ENCODE measurements at regions not wholly inside any gene's neighbourhood (a gene's known extent, or its start where the extent isn't known, plus 50 kb on each side); places are given as distances from the start of the nearest gene placed in this dataset.

DNA sequence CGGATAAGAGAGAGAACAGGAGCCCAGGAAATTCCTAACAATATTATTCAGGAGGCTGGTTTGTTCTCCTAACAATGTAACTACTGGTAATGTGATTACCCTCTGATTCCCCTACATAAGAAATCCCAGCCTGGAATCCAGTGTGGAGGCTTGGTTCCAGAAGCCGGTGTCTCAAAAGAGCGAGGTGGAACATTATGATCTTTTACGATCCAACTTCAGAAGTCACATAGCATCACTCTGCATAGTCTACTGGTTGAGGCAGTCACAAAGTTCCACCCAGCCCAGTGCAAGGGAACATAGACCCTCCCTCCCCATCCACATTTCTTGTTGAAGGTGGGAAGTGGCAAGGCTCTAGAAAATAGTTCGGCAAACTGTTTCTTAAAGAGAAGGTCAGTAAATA, 81.6 kb upstream of the GALNT15 start:
- Histone ChIP-seq H3K9ac (replicated peaks; ENCODE audit: extremely low read depth, insufficient read depth, low read length) (no peak overlapping the region), H3K9me3 (replicated peaks; ENCODE audit: control insufficient read depth, insufficient read depth, low read length) (no peaks in the 10 kb centered on the region), H3K9me1 (replicated peaks; ENCODE audit: control insufficient read depth, extremely low read depth, insufficient read depth, low read length) (no peaks in the 10 kb centered on the region), H3K4me2 (ENCODE audit: insufficient read depth, low read length) (no peak overlapping the region), H3K36me3 (ENCODE audit: control insufficient read depth in 2 of 2, extremely low read depth in 1 of 2, insufficient read depth in 2 of 2, low read length in 2 of 2) (no peaks in the 10 kb centered on the region), H3K79me2 (ENCODE audit: control insufficient read depth, insufficient read depth, low read length) (no peaks in the 10 kb centered on the region), H3K4me1 (ENCODE audit: control insufficient read depth, extremely low read depth, insufficient read depth, low read length) (peaks cover 9% of the 10 kb centered on the region), H3K27ac (ENCODE audit: insufficient read depth, low read depth, low read length) (no peak overlapping the region), H3K27me3 (ENCODE audit: control insufficient read depth in 2 of 2, insufficient read depth in 2 of 2, low read length in 2 of 2) (no peaks in the 10 kb centered on the region), H4K20me1 (replicated peaks; ENCODE audit: control insufficient read depth, extremely low read depth, insufficient read depth, low read length) (no peaks in the 10 kb centered on the region), H3K4me3 (replicated peaks in 1 of 3; ENCODE audit: insufficient read depth in 1 of 3, low read depth in 1 of 3, low read length in 3 of 3) (no peak overlapping the region), H2AFZ (ENCODE audit: low read depth, low read length) (no peak overlapping the region)
- dilution Hi-C loops (cut with MboI; ENCODE audit: extremely low pct_ligation_motif_present, low sequenced_read_pairs) = no loop called here
- FAIRE-seq (no peak), DNase-seq (ENCODE audit: low read depth, low spot score) (no peak)
- TF ChIP-seq MYC (IDR thresholded peaks at IDR 0.05; ENCODE audit: low read depth, low read length) (no peak), FOS (IDR thresholded peaks at IDR 0.05; ENCODE audit: borderline replicate concordance, insufficient read depth, low read length) (no peak)
- intact Hi-C loops (cut with micrococcal nuclease) = loop anchor here (5.0 kb wide), 1 partner anchor 39 kb away; no protein-coding TSS in a partner anchor
- POLR2A ChIA-PET = no interaction called here
- CTCF ChIA-PET = no interaction called here
- no TSS peak for BruUV-seq (replicated peaks)

DNA sequence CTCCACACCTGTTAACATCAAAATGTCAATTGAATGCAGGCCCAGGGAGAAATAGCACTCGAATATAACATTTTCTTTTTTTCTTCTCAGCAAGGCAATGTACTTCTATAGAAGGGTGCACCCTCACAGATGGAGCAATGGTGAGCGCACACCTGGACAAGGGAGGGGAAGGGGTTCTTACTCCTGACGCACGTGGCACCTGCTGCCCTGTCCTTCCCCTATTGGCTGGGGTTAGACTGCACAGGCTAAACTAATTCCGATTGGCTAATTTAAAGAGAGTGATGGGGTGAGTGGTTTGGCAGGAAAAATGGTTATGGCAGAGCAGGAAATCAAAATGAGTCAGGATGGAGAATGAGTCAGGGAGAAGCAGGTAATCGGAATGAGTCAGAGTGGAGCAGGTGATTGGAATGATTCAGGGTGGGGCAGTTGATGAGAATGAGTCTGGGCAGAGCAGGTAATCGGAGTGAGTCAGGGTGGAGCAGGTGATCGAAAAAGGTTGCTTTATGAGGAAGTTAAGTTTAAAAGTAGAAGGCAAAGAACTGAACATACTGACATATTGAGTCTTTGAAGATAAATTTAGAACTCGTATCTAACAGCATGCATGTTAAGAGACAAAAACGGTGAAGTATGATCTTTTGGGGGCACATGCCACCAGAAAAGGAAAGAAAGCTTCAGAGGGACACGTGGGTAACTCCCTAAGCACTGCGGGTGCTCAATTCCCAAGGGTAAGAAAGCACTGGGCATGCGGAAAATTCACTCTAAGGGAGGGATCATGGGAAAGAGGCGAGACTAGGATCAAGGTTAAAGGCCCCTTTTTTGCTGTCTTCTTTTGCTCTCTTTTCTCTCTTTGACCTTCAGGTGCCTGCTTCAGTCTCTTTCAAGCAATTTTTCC, 72.9 kb upstream of the GALNT15 start:
- Histone ChIP-seq H3K4me3 (replicated peaks in 1 of 3; ENCODE audit: insufficient read depth in 1 of 3, low read depth in 1 of 3, low read length in 3 of 3) (no peak overlapping the region), H4K20me1 (replicated peaks; ENCODE audit: control insufficient read depth, extremely low read depth, insufficient read depth, low read length) (no peaks in the 10 kb centered on the region), H3K9ac (replicated peaks; ENCODE audit: extremely low read depth, insufficient read depth, low read length) (no peak overlapping the region), H3K27ac (ENCODE audit: insufficient read depth, low read depth, low read length) (no peak overlapping the region), H3K36me3 (ENCODE audit: control insufficient read depth in 2 of 2, extremely low read depth in 1 of 2, insufficient read depth in 2 of 2, low read length in 2 of 2) (no peaks in the 10 kb centered on the region), H3K9me3 (replicated peaks; ENCODE audit: control insufficient read depth, insufficient read depth, low read length) (peaks cover 2% of the 10 kb centered on the region), H2AFZ (ENCODE audit: low read depth, low read length) (no peak overlapping the region), H3K4me2 (ENCODE audit: insufficient read depth, low read length) (no peak overlapping the region), H3K9me1 (replicated peaks; ENCODE audit: control insufficient read depth, extremely low read depth, insufficient read depth, low read length) (no peaks in the 10 kb centered on the region), H3K79me2 (ENCODE audit: control insufficient read depth, insufficient read depth, low read length) (no peaks in the 10 kb centered on the region), H3K4me1 (ENCODE audit: control insufficient read depth, extremely low read depth, insufficient read depth, low read length) (no peaks in the 10 kb centered on the region), H3K27me3 (ENCODE audit: control insufficient read depth in 2 of 2, insufficient read depth in 2 of 2, low read length in 2 of 2) (peaks cover 0 to 3% of the 10 kb centered on the region in 2 experiments)
- TF ChIP-seq, protein P1, sequence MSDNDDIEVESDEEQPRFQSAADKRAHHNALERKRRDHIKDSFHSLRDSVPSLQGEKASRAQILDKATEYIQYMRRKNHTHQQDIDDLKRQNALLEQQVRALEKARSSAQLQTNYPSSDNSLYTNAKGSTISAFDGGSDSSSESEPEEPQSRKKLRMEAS (IDR thresholded peaks at IDR 0.05; ENCODE audit: insufficient read depth, insufficient read length) = no peak
- peak; percentile 59 for TF ChIP-seq FOS (IDR thresholded peaks at IDR 0.05; ENCODE audit: borderline replicate concordance, insufficient read depth, low read length)
- intact Hi-C loops (cut with micrococcal nuclease) = no loop called here
- dilution Hi-C loops (cut with MboI; ENCODE audit: extremely low pct_ligation_motif_present, low sequenced_read_pairs) = no loop called here
- FAIRE-seq (no peak), DNase-seq (ENCODE audit: low read depth, low spot score) (peak; percentile 20)
- ChIA-PET CTCF (interaction anchor here (1.1 kb wide), 2 partner anchors 8 to 10 kb away, joined by 3 read pairs; no protein-coding TSS in a partner anchor), POLR2A (no interaction called here)
- no TSS peak for BruUV-seq (replicated peaks)

Measured in endothelial cell of umbilical vein (primary cell).